MM.1S (cell line): ENCODE measurements at regions not wholly inside any gene's neighbourhood (a gene's known extent, or its start where the extent isn't known, plus 50 kb on each side); places are given as distances from the start of the nearest gene placed in this dataset.

Experiments
- DNase-seq: peaks from one replicate; pipeline ENCODE4 v3.0.0-alpha.2; 2015
- H2AFZ ChIP-seq: fragments of 300-600 bp; sonication (generic); 2 replicates; pipeline ENCODE4 v1.6.0; 2016; ENCODE audit warnings: antibody characterized with exemption, low read length
- H3F3A ChIP-seq: fragments of 300-600 bp; sonication (generic); 2 replicates; pipeline ENCODE4 v1.6.1; 2016; ENCODE audit warnings: mild to moderate bottlenecking, antibody characterized with exemption, low read length, moderate library complexity, mixed read lengths; ENCODE audit not compliant: insufficient read depth
- H3K27ac ChIP-seq: fragments of 300-600 bp; sonication (generic); 2 replicates; pipeline ENCODE4 v1.5.1; 2016; ENCODE audit warnings: mild to moderate bottlenecking, low read length
- H3K27me3 ChIP-seq: fragments of 300-600 bp; sonication (generic); replicated peaks from 2 replicates; pipeline ENCODE4 v1.6.0; 2016; ENCODE audit warnings: low read length; ENCODE audit not compliant: insufficient read depth
- H3K36me3 ChIP-seq: fragments of 300-600 bp; sonication (generic); replicated peaks from 2 replicates; pipeline ENCODE4 v1.6.1; 2016; ENCODE audit warnings: mild to moderate bottlenecking, low read length, mixed read lengths; ENCODE audit not compliant: insufficient read depth
- H3K4me1 ChIP-seq: fragments of 300-600 bp; sonication (generic); 2 replicates; pipeline ENCODE4 v1.6.1; 2016; ENCODE audit warnings: low read length, mixed read lengths
- H3K4me2 ChIP-seq: fragments of 300-600 bp; sonication (generic); 2 replicates; pipeline ENCODE4 v1.6.0; 2016; ENCODE audit warnings: low read depth, low read length
- H3K4me3 ChIP-seq: fragments of 300-600 bp; sonication (generic); 2 replicates; pipeline ENCODE4 v1.5.1; 2016; ENCODE audit warnings: low read length, mixed read lengths
- H3K79me2 ChIP-seq: fragments of 300-600 bp; sonication (generic); 2 replicates; pipeline ENCODE4 v1.6.1; 2016; ENCODE audit warnings: mixed run types, low read length, mixed read lengths
- H3K9ac ChIP-seq: fragments of 300-600 bp; sonication (generic); 2 replicates; pipeline ENCODE4 v1.6.1; 2016; ENCODE audit warnings: low read length, mixed read lengths
- H3K9me2 ChIP-seq: fragments of 300-600 bp; sonication (generic); replicated peaks from 2 replicates; pipeline ENCODE4 v1.6.1; 2016; ENCODE audit warnings: mild to moderate bottlenecking, low read length, mixed read lengths; ENCODE audit not compliant: insufficient read depth
- H3K9me3 ChIP-seq: fragments of 300-600 bp; sonication (generic); replicated peaks from 2 replicates; pipeline ENCODE4 v1.6.1; 2016; ENCODE audit warnings: mild to moderate bottlenecking, low read length, mixed read lengths; ENCODE audit not compliant: insufficient read depth
- H4K20me1 ChIP-seq: fragments of 300-600 bp; sonication (generic); 2 replicates; pipeline ENCODE4 v1.6.1; 2016; ENCODE audit warnings: mild to moderate bottlenecking, low read length, moderate library complexity, mixed read lengths; ENCODE audit not compliant: insufficient read depth
- EZH2 ChIP-seq: fragments of 300-600 bp; sonication (generic); optimal IDR thresholded peaks from 2 replicates; pipeline ENCODE3; 2017; ENCODE audit warnings: low read depth, mild to moderate bottlenecking, antibody characterized with exemption, low read length, mixed read lengths
- EZH2phosphoT487 ChIP-seq: fragments of 300-600 bp; sonication (generic); IDR thresholded peaks from 2 replicates; pipeline ENCODE4 v1.6.1; 2018; ENCODE audit warnings: antibody characterized with exemption, low read length
- TF ChIP-seq, protein P1 (sequence below): fragments of 300-600 bp; sonication (generic); IDR thresholded peaks from 2 replicates; pipeline ENCODE4 v1.5.1; 2016; ENCODE audit warnings: antibody characterized with exemption, low read length, mixed read lengths

- H3K4me2 ChIP-seq: no peak overlapping the region
- no peak overlapping the region for H2AFZ ChIP-seq
- no peaks in the 10 kb centered on the region for H3K9me3 ChIP-seq
- H3K4me3 ChIP-seq: no peak overlapping the region
- no peaks in the 10 kb centered on the region for H3K27me3 ChIP-seq
- no peaks in the 10 kb centered on the region for H4K20me1 ChIP-seq
- no peaks in the 10 kb centered on the region for H3K36me3 ChIP-seq
- no peak for DNase-seq
- no peaks in the 10 kb centered on the region for H3K79me2 ChIP-seq
- TF ChIP-seq, protein P1, sequence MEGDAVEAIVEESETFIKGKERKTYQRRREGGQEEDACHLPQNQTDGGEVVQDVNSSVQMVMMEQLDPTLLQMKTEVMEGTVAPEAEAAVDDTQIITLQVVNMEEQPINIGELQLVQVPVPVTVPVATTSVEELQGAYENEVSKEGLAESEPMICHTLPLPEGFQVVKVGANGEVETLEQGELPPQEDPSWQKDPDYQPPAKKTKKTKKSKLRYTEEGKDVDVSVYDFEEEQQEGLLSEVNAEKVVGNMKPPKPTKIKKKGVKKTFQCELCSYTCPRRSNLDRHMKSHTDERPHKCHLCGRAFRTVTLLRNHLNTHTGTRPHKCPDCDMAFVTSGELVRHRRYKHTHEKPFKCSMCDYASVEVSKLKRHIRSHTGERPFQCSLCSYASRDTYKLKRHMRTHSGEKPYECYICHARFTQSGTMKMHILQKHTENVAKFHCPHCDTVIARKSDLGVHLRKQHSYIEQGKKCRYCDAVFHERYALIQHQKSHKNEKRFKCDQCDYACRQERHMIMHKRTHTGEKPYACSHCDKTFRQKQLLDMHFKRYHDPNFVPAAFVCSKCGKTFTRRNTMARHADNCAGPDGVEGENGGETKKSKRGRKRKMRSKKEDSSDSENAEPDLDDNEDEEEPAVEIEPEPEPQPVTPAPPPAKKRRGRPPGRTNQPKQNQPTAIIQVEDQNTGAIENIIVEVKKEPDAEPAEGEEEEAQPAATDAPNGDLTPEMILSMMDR: no peak
- TF ChIP-seq EZH2phosphoT487 (no peak), EZH2 (no peak)
- no peaks in the 10 kb centered on the region for H3F3A ChIP-seq
- H3K9ac ChIP-seq: no peak overlapping the region
- H3K9me2 ChIP-seq: no peaks in the 10 kb centered on the region
- no peaks in the 10 kb centered on the region for H3K4me1 ChIP-seq
- H3K27ac ChIP-seq: no peak overlapping the region
Measured at GRCh38 chr4:166182145-166182544, 309.1 kb downstream of the TLL1 start.

- Histone ChIP-seq H3F3A (no peaks in the 10 kb centered on the region), H3K4me3 (no peak overlapping the region), H3K9ac (no peak overlapping the region), H2AFZ (no peak overlapping the region), H4K20me1 (no peaks in the 10 kb centered on the region), H3K9me3 (no peaks in the 10 kb centered on the region), H3K27me3 (no peaks in the 10 kb centered on the region), H3K4me1 (no peaks in the 10 kb centered on the region), H3K36me3 (no peaks in the 10 kb centered on the region), H3K9me2 (no peaks in the 10 kb centered on the region), H3K27ac (no peak overlapping the region), H3K4me2 (no peak overlapping the region), H3K79me2 (no peaks in the 10 kb centered on the region)
- no peak for DNase-seq
- TF ChIP-seq EZH2phosphoT487: no peak
- no peak for TF ChIP-seq EZH2
- TF ChIP-seq, protein P1: no peak
Measured at GRCh38 chr4:166195101-166195500, 322.1 kb downstream of the TLL1 start.

DNA sequence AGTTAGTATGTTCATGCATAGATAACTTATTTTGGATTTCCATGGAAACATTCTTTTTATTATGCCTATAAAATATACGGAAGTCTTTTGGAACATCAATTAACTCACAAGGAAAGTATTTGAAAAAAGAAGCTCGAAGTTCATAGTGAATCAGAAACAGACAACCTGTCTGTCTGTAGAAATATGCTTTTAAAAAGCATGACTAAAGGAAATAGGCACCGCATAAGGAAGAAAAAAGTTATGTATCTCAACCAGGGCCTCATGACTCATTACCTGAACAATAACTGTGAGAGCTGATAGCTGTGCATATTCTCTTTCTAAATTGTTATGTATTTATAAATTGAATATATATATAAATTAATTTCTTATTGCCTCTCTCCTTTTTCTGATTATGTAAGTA is 324.1 kb downstream of the TLL1 start:
- H3K9me3 ChIP-seq: no peaks in the 10 kb centered on the region
- H3K9ac ChIP-seq: no peak overlapping the region
- H3K4me3 ChIP-seq: no peak overlapping the region
- no peaks in the 10 kb centered on the region for H3K79me2 ChIP-seq
- H3K4me2 ChIP-seq: no peak overlapping the region
- H3K27ac ChIP-seq: no peak overlapping the region
- no peaks in the 10 kb centered on the region for H3K9me2 ChIP-seq
- no peak for DNase-seq
- H2AFZ ChIP-seq: no peak overlapping the region
- H4K20me1 ChIP-seq: no peaks in the 10 kb centered on the region
- H3K27me3 ChIP-seq: no peaks in the 10 kb centered on the region
- TF ChIP-seq, protein P1: no peak
- TF ChIP-seq EZH2 (no peak), EZH2phosphoT487 (no peak)
- no peaks in the 10 kb centered on the region for H3K36me3 ChIP-seq
- H3K4me1 ChIP-seq: no peaks in the 10 kb centered on the region
- no peaks in the 10 kb centered on the region for H3F3A ChIP-seq
